ENCODE measurements at regions not wholly inside any gene's neighbourhood (a gene's known extent, or its start where the extent isn't known, plus 50 kb on each side); places are given as distances from the start of the nearest gene placed in this dataset.

- DNase-seq (no peak), ATAC-seq (no peak)
- H3K27ac ChIP-seq, result no peak overlapping the region
- TF ChIP-seq CTCF (IDR thresholded peaks at IDR 0.05) (no peak), POLR2A (IDR thresholded peaks at IDR 0.05) (no peak)
- intact Hi-C loops (cut with DNase I), result no loop called here
- H3K9me3 ChIP-seq, result peaks cover 0 to 36% (median 13%) of the 10 kb centered on the region in 12 donors
- peaks cover 0 to 3% (median 0%) of the 10 kb centered on the region in 12 donors for H3K4me1 ChIP-seq
- no peaks in the 10 kb centered on the region for H3K36me3 ChIP-seq
- no peaks in the 10 kb centered on the region for H3K27me3 ChIP-seq
- H3K4me3 ChIP-seq, result no peak overlapping the region
Observed at GRCh38 chr1:163781146-163781545, 459.4 kb downstream of the NUF2 start.

GRCh38 chr1:163785868-163786405 is 464.2 kb downstream of the NUF2 start:
- Histone ChIP-seq H3K36me3 (no peaks in the 10 kb centered on the region), H3K4me1 (no peaks in the 10 kb centered on the region), H3K27me3 (no peaks in the 10 kb centered on the region), H3K4me3 (no peak overlapping the region), H3K9me3 (peaks cover 0 to 12% (median 8%) of the 10 kb centered on the region in 12 donors), H3K27ac (no peak overlapping the region)
- WGBS, 4 donors, result 90 to 97% (median 96%) methylated on average over 2 of the region's 2 CpGs
- DNase-seq, result no peak
- ATAC-seq, result no peak
- TF ChIP-seq CTCF (IDR thresholded peaks at IDR 0.05), result no peak
- no peak for TF ChIP-seq POLR2A (IDR thresholded peaks at IDR 0.05)
- intact Hi-C loops (cut with DNase I), result no loop called here

DNA sequence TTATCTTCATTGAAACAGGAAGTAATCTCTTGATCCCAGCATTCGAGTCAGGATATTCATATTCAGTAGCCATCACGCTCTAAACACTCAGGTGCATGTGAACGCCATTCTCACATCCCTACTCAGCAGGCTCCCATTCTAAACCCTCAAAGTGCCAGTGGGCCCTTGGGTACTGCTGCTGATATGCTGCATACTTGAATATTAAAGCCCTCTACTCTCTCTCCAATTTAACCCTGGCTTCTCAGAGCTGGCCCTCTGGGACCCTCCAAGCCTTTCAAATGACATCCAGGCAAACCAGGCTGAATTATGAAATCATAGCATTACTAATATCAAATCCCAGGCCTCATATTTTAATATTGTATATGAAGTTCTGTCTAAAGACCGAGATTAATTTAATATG is 468.2 kb downstream of the NUF2 start:
- H3K36me3 ChIP-seq, result no peaks in the 10 kb centered on the region
- H3K4me3 ChIP-seq, result no peak overlapping the region
- H3K27ac ChIP-seq, result no peak overlapping the region
- DNase-seq (no peak), ATAC-seq (no peak)
- no peaks in the 10 kb centered on the region for H3K27me3 ChIP-seq
- WGBS, 4 donors, result 68 to 75% (median 71%) methylated on average over 4 of the region's 4 CpGs
- H3K4me1 ChIP-seq, result no peaks in the 10 kb centered on the region
- intact Hi-C loops (cut with DNase I), result no loop called here
- H3K9me3 ChIP-seq, result peaks cover 0 to 10% (median 0%) of the 10 kb centered on the region in 12 donors
- TF ChIP-seq POLR2A (IDR thresholded peaks at IDR 0.05) (no peak), CTCF (IDR thresholded peaks at IDR 0.05) (no peak)

- 76 to 85% (median 83%) methylated on average over 3 of the region's 3 CpGs for WGBS, 4 donors
- no peak overlapping the region for H3K27ac ChIP-seq
- no peak for TF ChIP-seq POLR2A (IDR thresholded peaks at IDR 0.05)
- TF ChIP-seq CTCF (IDR thresholded peaks at IDR 0.05), result no peak
- DNase-seq, result no peak
- H3K36me3 ChIP-seq, result no peaks in the 10 kb centered on the region
- H3K9me3 ChIP-seq, result peaks cover 0 to 10% (median 0%) of the 10 kb centered on the region in 12 donors
- no peak for ATAC-seq
- no peak overlapping the region for H3K4me3 ChIP-seq
- intact Hi-C loops (cut with DNase I), result no loop called here
- H3K27me3 ChIP-seq, result no peaks in the 10 kb centered on the region
- H3K4me1 ChIP-seq, result no peaks in the 10 kb centered on the region
Observed at GRCh38 chr1:163794551-163794950, 472.8 kb downstream of the NUF2 start.

Measured in heart left ventricle (tissue), 16 donors.